Panc1 (cell line): ENCODE measurements at regions not wholly inside any gene's neighbourhood (a gene's known extent, or its start where the extent isn't known, plus 50 kb on each side); places are given as distances from the start of the nearest gene placed in this dataset.
A peak's percentile ranks its signal among the peaks of the same experiment; 100 is the strongest.
"Not testable (repeated sequence)": the region's sequence is repeated elsewhere in the genome, so short reads cannot be mapped to it uniquely, and the experiment has no call there.

Experiments used
- ATAC-seq: fragments of 200-7000 bp; cut with Tn5 transposase; 2 replicates; pipeline ENCODE4 v1.9.1; 2020; ENCODE audit warnings: mild to moderate bottlenecking, moderate library complexity
- BruUV-seq: library from RNA; stranded (reverse); fragments of 400-500 nt; replicated peaks from 2 replicates; lab custom pipeline; 2021; lab: Mats Ljungman, UMichigan
- CTCF ChIA-PET: fragments of 300-600 bp; sonication (Branson Sonifier 250); formaldehyde crosslinking; loops from one replicate; lab custom pipeline; 2022; ENCODE audit warnings: antibody characterized with exemption; lab: Charles Lee
- POLR2A ChIA-PET: fragments of 300-600 bp; sonication (Branson Sonifier 250); formaldehyde crosslinking; loops from one replicate; lab custom pipeline; 2022; ENCODE audit warnings: antibody characterized with exemption; lab: Charles Lee
- DNase-seq: peaks from one replicate; pipeline ENCODE4 v3.0.0-alpha.2; 2010; ENCODE audit warnings: low read depth, low spot score
- H3K27ac ChIP-seq: 2 replicates; pipeline ENCODE4 v1.5.1; 2011; ENCODE audit warnings: mild to moderate bottlenecking, low read length, inconsistent platforms
- H3K27me3 ChIP-seq: fragments of 200-500 bp; sonication (Bioruptor generic); 2 replicates; pipeline ENCODE4 v1.6.0; 2014; ENCODE audit warnings: low read length, inconsistent platforms; ENCODE audit not compliant: control insufficient read depth, insufficient read depth
- H3K36me3 ChIP-seq: fragments of 200-500 bp; sonication (Bioruptor generic); 2 replicates; pipeline ENCODE4 v1.5.1; 2014; ENCODE audit warnings: inconsistent platforms, mild to moderate bottlenecking, low read length, moderate library complexity; ENCODE audit not compliant: control insufficient read depth, insufficient read depth
- H3K4me1 ChIP-seq: 2 replicates; pipeline ENCODE4 v1.5.1; 2011; ENCODE audit warnings: inconsistent platforms, mild to moderate bottlenecking, low read length, moderate library complexity; ENCODE audit not compliant: control insufficient read depth, insufficient read depth
- H3K4me3 ChIP-seq, 2 experiments: 2 replicates each; pipeline ENCODE4 v1.5.1; 2011 to 2012; ENCODE audit warnings: low read depth in 2 of 2, low read length in 2 of 2, mild to moderate bottlenecking in 2 of 2, inconsistent platforms in 1 of 2, moderate library complexity in 1 of 2
- H3K9me3 ChIP-seq: fragments of 200-500 bp; sonication (Bioruptor generic); 2 replicates; pipeline ENCODE4 v1.5.1; 2014; ENCODE audit warnings: low read depth, mild to moderate bottlenecking, inconsistent platforms, low read length, moderate library complexity; ENCODE audit not compliant: control insufficient read depth, insufficient read depth
- POLR2AphosphoS5 ChIP-seq: IDR thresholded peaks from 2 replicates; pipeline ENCODE4 v1.6.1; 2012; ENCODE audit warnings: mild to moderate bottlenecking, low read depth, low read length, moderate library complexity
- REST ChIP-seq, 2 experiments: IDR thresholded peaks; 2 replicates each; pipeline ENCODE4 v1.6.1; 2011 to 2012; ENCODE audit warnings: low read depth in 2 of 2, control low read depth in 1 of 2, low read length in 1 of 2, mild to moderate bottlenecking in 1 of 2, moderate library complexity in 1 of 2; ENCODE audit not compliant: insufficient read depth in 1 of 2
- SIN3A ChIP-seq: IDR thresholded peaks from 2 replicates; pipeline ENCODE4 v1.6.1; 2012; ENCODE audit warnings: low read depth, mild to moderate bottlenecking, low read length, moderate library complexity, borderline replicate concordance; ENCODE audit not compliant: insufficient read depth
- TCF7L2 ChIP-seq: IDR thresholded peaks from 2 replicates; pipeline ENCODE4 v1.6.1; 2011; ENCODE audit warnings: mild to moderate bottlenecking, low read depth, low read length, inconsistent platforms
- in situ Hi-C: cut with HindIII; loops from 2 replicates; pipeline ENCODE4 v1.10.0; 2016; ENCODE audit warnings: low sequenced_read_pairs, low pct_unique_long_range_greater_than_20kb
- intact Hi-C: fragments of 100-400 bp; cut with micrococcal nuclease; formaldehyde crosslinking; loops from one replicate; pipeline ENCODE4 v1.10.0; 2022; ENCODE audit not compliant: unreplicated experiment
- TF ChIP-seq, protein P1 (sequence below): fragments of 450-650 bp; IDR thresholded peaks from 2 replicates; pipeline ENCODE4 v1.5.1; 2017; ENCODE audit warnings: mild to moderate bottlenecking

DNA sequence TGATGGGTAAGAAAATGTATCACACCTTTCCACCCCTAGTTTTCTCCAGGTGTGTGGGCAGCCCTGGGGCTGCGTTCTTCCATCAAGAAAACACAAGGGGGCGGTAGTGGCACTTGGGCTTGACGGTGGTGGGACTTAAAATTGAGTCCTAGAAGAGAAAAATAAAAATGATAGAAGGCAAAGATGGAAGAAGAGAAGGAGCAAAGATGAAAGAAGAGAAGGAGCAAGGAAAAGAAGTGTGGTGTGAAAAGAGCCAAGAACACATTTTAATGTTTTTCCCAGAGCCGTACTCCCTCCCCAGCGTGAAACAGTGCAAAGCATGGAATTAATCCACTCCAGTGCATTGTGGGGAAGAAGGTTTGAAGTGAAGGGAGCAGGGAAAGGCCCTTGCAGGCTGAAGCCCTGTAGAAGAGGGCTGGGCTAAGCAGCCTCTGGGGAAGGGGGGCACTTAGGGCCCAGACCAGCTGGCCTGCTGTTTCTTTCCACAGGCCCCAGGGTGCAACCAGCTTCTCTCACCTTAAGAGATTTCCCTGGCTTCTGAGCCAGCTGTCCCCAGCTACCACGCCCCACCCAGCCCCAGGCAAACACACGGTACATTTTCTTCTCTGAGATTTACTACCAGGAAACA lies 256.8 kb downstream of the RNF152 start:
- H3K4me1 ChIP-seq: no peaks in the 10 kb centered on the region
- ChIA-PET CTCF (no interaction called here), POLR2A (no interaction called here)
- in situ Hi-C loops: no loop called here
- TF ChIP-seq SIN3A (no peak), POLR2AphosphoS5 (no peak), TCF7L2 (no peak)
- TF ChIP-seq, protein P1, sequence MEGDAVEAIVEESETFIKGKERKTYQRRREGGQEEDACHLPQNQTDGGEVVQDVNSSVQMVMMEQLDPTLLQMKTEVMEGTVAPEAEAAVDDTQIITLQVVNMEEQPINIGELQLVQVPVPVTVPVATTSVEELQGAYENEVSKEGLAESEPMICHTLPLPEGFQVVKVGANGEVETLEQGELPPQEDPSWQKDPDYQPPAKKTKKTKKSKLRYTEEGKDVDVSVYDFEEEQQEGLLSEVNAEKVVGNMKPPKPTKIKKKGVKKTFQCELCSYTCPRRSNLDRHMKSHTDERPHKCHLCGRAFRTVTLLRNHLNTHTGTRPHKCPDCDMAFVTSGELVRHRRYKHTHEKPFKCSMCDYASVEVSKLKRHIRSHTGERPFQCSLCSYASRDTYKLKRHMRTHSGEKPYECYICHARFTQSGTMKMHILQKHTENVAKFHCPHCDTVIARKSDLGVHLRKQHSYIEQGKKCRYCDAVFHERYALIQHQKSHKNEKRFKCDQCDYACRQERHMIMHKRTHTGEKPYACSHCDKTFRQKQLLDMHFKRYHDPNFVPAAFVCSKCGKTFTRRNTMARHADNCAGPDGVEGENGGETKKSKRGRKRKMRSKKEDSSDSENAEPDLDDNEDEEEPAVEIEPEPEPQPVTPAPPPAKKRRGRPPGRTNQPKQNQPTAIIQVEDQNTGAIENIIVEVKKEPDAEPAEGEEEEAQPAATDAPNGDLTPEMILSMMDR: peak; percentile 65
- no peaks in the 10 kb centered on the region for H3K36me3 ChIP-seq
- ATAC-seq: no peak
- DNase-seq: no peak
- no peaks in the 10 kb centered on the region for H3K27me3 ChIP-seq
- H3K27ac ChIP-seq: no peak overlapping the region
- H3K4me3 ChIP-seq: no peak overlapping the region
- no TSS peak for BruUV-seq
- intact Hi-C loops: no loop called here
- H3K9me3 ChIP-seq: no peaks in the 10 kb centered on the region

DNA sequence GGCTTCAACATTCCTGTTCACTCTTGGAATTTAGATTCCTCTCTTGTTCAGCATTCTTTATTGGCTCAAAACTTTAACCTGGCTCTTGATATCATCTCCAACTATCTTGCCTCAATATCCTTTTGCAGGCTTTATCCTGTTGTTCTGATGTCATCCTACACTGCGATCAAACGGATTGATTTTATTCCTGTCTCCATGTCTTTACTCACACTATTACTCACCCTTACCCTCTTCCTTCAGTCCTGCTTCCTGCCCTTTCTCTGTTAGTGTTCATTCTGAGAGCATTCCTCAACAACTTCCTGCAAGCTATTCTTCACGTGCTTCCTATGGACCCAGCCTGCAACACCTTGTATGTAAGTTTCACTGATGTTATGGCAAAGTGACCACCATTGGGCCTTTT lies 264.7 kb downstream of the RNF152 start:
- H3K36me3 ChIP-seq: no peaks in the 10 kb centered on the region
- no peak overlapping the region for H3K4me3 ChIP-seq
- H3K9me3 ChIP-seq: no peaks in the 10 kb centered on the region
- intact Hi-C loops: no loop called here
- no peak overlapping the region for H3K27ac ChIP-seq
- BruUV-seq: no TSS peak
- POLR2A ChIA-PET: no interaction called here
- no peaks in the 10 kb centered on the region for H3K4me1 ChIP-seq
- TF ChIP-seq REST (IDR thresholded peaks at IDR 0.05; ENCODE audit: insufficient read depth in 1 of 2, low read depth in 2 of 2, low read length in 1 of 2): no peak
- no peak for TF ChIP-seq TCF7L2
- H3K27me3 ChIP-seq: no peaks in the 10 kb centered on the region
- ATAC-seq (no peak), DNase-seq (no peak)
- CTCF ChIA-PET: no interaction called here
- in situ Hi-C loops: no loop called here

- CTCF ChIA-PET, in situ Hi-C loops, H3K36me3 ChIP-seq, H3K4me1 ChIP-seq, POLR2A ChIA-PET, H3K9me3 ChIP-seq, H3K27ac ChIP-seq, BruUV-seq, DNase-seq, ATAC-seq, H3K27me3 ChIP-seq, intact Hi-C loops, H3K4me3 ChIP-seq: not testable (repeated sequence)
Observed at GRCh38 chr18:61624631-61625030, 268.2 kb downstream of the RNF152 start.
